ENCODE measurements at regions not wholly inside any gene's neighbourhood (a gene's known extent, or its start where the extent isn't known, plus 50 kb on each side); places are given as distances from the start of the nearest gene placed in this dataset.

GRCh38 chr2:59005836-59006615 is 764.9 kb upstream of the FANCL start:
- no peaks in the 10 kb centered on the region for H3K27me3 Mint-ChIP-seq (ENCODE audit: unreplicated experiment)
- H3K4me1 Mint-ChIP-seq (ENCODE audit: low read depth, unreplicated experiment), result no peaks in the 10 kb centered on the region
- no peak overlapping the region for H3K27ac Mint-ChIP-seq (ENCODE audit: unreplicated experiment)
- no peaks in the 10 kb centered on the region for H3K9me3 Mint-ChIP-seq (ENCODE audit: low read depth, unreplicated experiment)
- intact Hi-C loops (cut with micrococcal nuclease; ENCODE audit: unreplicated experiment), result no loop called here
- CTCF ChIA-PET, result no interaction called here
- BruUV-seq (replicated peaks), result no TSS peak
- DNase-seq, result no peak
- no peaks in the 10 kb centered on the region for H3K36me3 Mint-ChIP-seq (ENCODE audit: insufficient read depth, unreplicated experiment)
- no peak for TF ChIP-seq CTCF (IDR thresholded peaks at IDR 0.05; ENCODE audit: unreplicated experiment)
- H3K4me3 Mint-ChIP-seq (ENCODE audit: low read depth, unreplicated experiment), result no peak overlapping the region

DNA sequence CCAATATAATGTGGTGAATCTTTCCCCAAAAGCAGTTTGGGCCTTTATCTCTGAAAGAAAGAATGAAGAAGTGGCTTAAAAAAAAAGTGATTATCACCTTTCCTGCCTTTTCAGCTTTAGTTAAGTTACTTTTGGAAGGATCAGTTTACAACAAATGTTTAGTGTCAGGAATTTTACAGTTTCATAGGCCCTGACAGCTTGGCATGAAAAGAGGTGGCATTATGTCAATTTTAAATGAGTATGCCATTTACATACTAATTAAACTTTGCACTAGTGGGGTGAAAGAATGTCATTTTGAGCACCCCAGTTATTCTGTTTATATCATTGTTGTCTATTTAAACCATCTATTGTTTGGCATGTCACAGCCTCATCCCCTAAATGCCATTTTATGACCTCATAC is 763.5 kb upstream of the FANCL start:
- Mint-ChIP-seq H3K36me3 (ENCODE audit: insufficient read depth, unreplicated experiment) (no peaks in the 10 kb centered on the region), H3K9me3 (ENCODE audit: low read depth, unreplicated experiment) (no peaks in the 10 kb centered on the region), H3K27me3 (ENCODE audit: unreplicated experiment) (no peaks in the 10 kb centered on the region), H3K4me3 (ENCODE audit: low read depth, unreplicated experiment) (no peak overlapping the region), H3K4me1 (ENCODE audit: low read depth, unreplicated experiment) (no peaks in the 10 kb centered on the region), H3K27ac (ENCODE audit: unreplicated experiment) (no peak overlapping the region)
- no peak for DNase-seq
- CTCF ChIA-PET, result no interaction called here
- no TSS peak for BruUV-seq (replicated peaks)
- intact Hi-C loops (cut with micrococcal nuclease; ENCODE audit: unreplicated experiment), result no loop called here
- no peak for TF ChIP-seq CTCF (IDR thresholded peaks at IDR 0.05; ENCODE audit: unreplicated experiment)

GRCh38 chr2:59000796-59001195 is 759.7 kb upstream of the FANCL start:
- Mint-ChIP-seq H3K9me3 (ENCODE audit: low read depth, unreplicated experiment) (peaks cover 2% of the 10 kb centered on the region), H3K4me3 (ENCODE audit: low read depth, unreplicated experiment) (no peak overlapping the region), H3K4me1 (ENCODE audit: low read depth, unreplicated experiment) (no peaks in the 10 kb centered on the region), H3K27ac (ENCODE audit: unreplicated experiment) (no peak overlapping the region), H3K36me3 (ENCODE audit: insufficient read depth, unreplicated experiment) (no peaks in the 10 kb centered on the region), H3K27me3 (ENCODE audit: unreplicated experiment) (no peaks in the 10 kb centered on the region)
- no peak for DNase-seq
- intact Hi-C loops (cut with micrococcal nuclease; ENCODE audit: unreplicated experiment), result no loop called here
- no TSS peak for BruUV-seq (replicated peaks)
- CTCF ChIA-PET, result no interaction called here
- no peak for TF ChIP-seq CTCF (IDR thresholded peaks at IDR 0.05; ENCODE audit: unreplicated experiment)

DNA sequence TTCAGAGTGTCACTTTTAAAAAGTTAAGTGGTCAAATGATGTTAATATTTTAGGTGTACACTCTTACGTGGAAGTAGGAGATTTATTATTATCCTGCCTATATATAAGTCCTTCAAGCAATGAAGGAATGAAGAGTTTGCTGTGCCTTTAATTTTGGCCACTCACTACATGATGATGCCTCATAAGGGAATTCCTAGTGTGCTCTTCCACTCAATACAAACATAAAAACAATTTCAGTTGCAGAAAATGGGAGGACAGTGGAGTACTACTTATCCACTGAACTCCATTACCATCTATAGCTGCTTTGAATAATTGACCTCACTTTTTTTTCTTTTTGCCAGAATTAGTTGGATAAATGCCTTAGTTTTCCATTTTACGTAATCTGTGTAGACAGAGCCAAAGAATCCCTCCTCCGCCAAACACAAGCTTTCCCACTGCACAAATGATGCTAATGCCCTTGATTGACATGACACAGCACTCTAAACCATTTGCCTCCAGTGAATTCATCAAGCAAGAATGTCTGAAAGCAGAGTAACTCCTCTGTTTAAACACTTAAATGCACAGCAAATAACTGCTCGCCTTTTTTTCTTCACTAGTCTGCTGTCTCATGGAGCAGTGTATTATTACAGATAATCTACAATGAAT is 751.1 kb upstream of the FANCL start:
- intact Hi-C loops (cut with micrococcal nuclease; ENCODE audit: unreplicated experiment), result no loop called here
- no peak for TF ChIP-seq CTCF (IDR thresholded peaks at IDR 0.05; ENCODE audit: unreplicated experiment)
- no peak overlapping the region for H3K27ac Mint-ChIP-seq (ENCODE audit: unreplicated experiment)
- H3K4me3 Mint-ChIP-seq (ENCODE audit: low read depth, unreplicated experiment), result no peak overlapping the region
- no TSS peak for BruUV-seq (replicated peaks)
- no peaks in the 10 kb centered on the region for H3K36me3 Mint-ChIP-seq (ENCODE audit: insufficient read depth, unreplicated experiment)
- H3K4me1 Mint-ChIP-seq (ENCODE audit: low read depth, unreplicated experiment), result no peaks in the 10 kb centered on the region
- no peaks in the 10 kb centered on the region for H3K27me3 Mint-ChIP-seq (ENCODE audit: unreplicated experiment)
- CTCF ChIA-PET, result no interaction called here
- H3K9me3 Mint-ChIP-seq (ENCODE audit: low read depth, unreplicated experiment), result peaks cover 2% of the 10 kb centered on the region
- no peak for DNase-seq

All from Calu3 (cell line).